VCaP (cell line): ENCODE measurements at regions not wholly inside any gene's neighbourhood (a gene's known extent, or its start where the extent isn't known, plus 50 kb on each side); places are given as distances from the start of the nearest gene placed in this dataset.

ENCODE experiments used
- H3K27ac ChIP-seq: fragments of 450-650 bp; 2 replicates; pipeline ENCODE4 v1.5.1; 2017
- CTCF ChIP-seq: fragments of 450-650 bp; conservative IDR thresholded peaks from 2 replicates; pipeline ENCODE4 v1.5.1; 2017; ENCODE audit warnings: mild to moderate bottlenecking, moderate library complexity

- no peak for TF ChIP-seq CTCF
- no peak overlapping the region for H3K27ac ChIP-seq
Measured at GRCh38 chr4:181259081-181259709, 984.0 kb upstream of the TENM3 start.

- TF ChIP-seq CTCF: peak; percentile 67
- no peak overlapping the region for H3K27ac ChIP-seq
Measured at GRCh38 chr4:181261279-181261678, 981.9 kb upstream of the TENM3 start.

GRCh38 chr4:181264893-181265292 lies 978.3 kb upstream of the TENM3 start:
- no peak overlapping the region for H3K27ac ChIP-seq
- no peak for TF ChIP-seq CTCF

- H3K27ac ChIP-seq: no peak overlapping the region
- no peak for TF ChIP-seq CTCF
Measured at GRCh38 chr4:181265370-181265769, 977.8 kb upstream of the TENM3 start.

GRCh38 chr4:181271116-181271640 lies 972.0 kb upstream of the TENM3 start:
- no peak for TF ChIP-seq CTCF
- H3K27ac ChIP-seq: no peak overlapping the region

- H3K27ac ChIP-seq: no peak overlapping the region
- no peak for TF ChIP-seq CTCF
Measured at GRCh38 chr4:181272422-181272821, 970.8 kb upstream of the TENM3 start.

- no peak overlapping the region for H3K27ac ChIP-seq
- TF ChIP-seq CTCF: no peak
Measured at GRCh38 chr4:181278941-181279340, 964.3 kb upstream of the TENM3 start.
